ENCODE measurements at regions not wholly inside any gene's neighbourhood (a gene's known extent, or its start where the extent isn't known, plus 50 kb on each side); places are given as distances from the start of the nearest gene placed in this dataset.

DNA sequence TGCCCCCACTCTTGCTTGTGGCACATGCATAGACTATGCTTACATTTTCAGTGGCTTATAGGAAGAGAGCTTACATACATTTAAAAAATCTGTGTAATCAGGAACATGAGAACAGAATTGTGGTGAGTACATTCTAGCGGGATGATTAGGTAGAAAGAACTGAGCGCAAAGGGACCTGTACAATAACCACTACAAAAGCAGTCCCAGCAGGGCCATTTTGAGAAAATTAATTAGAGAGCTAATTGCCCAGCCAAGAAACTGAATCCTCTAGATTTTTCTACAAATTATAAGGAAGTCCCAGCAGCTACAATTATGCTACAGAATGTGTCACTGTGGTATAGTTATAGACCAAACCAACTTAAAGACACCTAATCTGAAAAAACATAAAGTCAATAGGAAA, 105.6 kb upstream of the TNFAIP3 start:
- no peak for DNase-seq

DNA sequence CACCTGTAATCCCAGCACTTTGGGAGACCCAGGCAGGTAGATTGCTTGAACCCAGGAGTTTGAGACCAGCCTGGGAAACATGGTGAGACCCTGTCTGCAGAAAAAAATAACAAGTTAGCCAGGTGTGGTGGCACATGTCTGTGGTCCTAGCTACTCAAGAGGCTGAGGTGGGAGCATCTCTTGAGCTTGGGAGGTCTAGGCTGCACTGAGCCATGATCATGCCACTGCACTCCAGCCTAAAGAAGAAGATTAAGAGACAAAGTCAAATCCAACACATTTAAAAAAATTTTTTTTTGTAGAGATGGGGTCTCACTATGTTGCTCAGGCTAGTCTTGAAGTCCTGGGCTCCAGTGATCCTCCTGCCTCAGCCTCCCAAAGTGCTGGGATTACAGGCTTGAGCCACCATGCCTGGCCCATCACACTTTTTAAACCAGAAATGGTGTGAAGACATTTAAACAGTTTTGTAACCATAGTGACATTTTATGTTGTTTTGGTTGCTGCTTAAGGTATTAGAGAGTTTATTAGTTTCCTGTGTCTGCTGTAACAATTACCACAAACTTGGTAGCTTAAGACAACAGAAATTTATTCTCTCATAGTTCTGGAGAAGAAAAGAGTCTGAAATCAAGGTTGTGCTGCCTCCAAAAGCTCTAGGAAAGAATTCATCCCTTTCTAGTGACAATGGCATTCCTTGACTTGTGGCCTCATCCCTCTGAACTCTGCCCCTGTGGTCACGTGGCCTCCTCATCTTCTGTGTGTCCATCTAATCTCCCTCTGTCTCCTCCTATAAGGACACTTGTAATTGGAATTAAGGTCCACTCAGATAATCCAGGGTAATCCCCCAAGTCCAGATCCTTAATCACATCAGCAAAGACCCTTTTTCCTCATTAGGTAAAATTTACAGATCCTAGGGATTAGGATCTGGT, 104.6 kb upstream of the TNFAIP3 start:
- no peak for DNase-seq

DNA sequence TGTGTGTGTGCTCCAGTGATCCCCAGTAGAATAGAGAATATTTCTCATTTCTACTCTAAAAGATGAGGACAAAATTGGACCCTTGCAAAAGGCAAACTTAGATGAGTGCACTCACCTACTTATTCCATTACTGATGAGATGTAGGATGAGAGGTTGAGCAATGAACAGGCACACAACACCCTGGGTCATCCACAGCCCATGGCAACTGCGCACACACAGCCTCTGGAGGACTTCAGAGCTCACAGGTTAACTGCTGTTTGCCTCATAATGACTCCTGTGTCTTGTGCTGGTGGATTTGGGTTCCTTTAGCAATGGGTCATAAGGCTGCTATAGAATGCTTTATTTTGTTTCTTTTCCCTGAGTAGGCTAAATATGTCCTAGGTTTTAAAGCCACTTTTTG, 103.6 kb upstream of the TNFAIP3 start:
- DNase-seq = no peak

DNA sequence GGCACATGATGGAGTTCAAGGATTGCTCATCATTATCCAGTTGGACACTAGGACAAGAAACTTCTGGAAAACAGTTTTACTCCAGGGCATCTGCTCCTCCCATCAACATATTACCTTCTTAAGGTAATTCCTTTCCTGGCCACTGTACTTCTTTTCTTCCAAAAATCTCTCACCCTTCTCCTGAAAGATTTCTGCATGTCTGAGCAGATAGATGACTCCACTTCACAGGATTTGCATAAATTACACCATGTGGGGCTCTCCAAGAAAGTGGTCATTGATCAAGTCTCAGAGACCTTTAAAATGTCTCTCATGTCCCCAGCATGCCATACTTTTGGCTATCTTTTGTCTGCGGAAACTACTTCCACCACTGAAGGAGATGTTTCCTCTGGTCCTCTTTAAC, 103.2 kb upstream of the TNFAIP3 start:
- DNase-seq = no peak

DNA sequence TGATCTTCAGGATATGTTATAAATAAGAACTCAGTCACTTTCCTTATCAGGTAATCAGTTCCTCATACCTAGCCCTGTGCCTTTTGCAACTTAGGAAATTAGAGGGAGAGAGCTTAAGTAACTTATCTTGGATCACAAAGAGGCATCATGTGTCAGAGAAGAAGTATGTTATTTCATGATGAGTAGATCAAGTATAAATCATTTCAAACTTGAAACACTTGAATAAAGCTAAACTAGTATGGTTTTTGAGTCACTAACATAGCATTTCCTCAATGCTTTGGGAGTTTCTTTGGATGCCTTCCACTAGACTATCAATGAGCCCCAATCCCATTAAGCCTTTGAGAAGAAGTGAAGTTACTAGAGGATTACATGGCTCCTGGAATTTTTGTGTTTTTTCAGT, 102.6 kb upstream of the TNFAIP3 start:
- no peak for DNase-seq

DNA sequence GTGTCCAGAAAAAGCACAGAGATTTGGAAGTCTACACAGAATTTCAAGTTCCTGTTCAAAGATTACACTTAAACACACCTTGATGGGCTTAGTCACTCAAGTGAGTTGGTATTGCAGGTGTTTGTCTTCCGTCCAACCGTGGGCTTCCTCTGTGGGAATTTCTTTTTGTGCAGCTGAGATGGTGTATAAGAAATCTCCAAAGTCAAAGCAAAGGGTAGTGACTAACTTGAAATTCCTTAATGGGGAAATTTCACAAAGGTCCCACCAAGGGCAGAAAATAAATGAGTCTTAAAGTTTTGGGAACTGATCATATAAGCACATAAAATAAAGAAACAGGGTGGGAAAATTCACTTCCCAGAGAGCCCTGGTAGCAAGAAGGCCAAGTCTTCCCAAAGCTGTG, 102.0 kb upstream of the TNFAIP3 start:
- DNase-seq = no peak

DNA sequence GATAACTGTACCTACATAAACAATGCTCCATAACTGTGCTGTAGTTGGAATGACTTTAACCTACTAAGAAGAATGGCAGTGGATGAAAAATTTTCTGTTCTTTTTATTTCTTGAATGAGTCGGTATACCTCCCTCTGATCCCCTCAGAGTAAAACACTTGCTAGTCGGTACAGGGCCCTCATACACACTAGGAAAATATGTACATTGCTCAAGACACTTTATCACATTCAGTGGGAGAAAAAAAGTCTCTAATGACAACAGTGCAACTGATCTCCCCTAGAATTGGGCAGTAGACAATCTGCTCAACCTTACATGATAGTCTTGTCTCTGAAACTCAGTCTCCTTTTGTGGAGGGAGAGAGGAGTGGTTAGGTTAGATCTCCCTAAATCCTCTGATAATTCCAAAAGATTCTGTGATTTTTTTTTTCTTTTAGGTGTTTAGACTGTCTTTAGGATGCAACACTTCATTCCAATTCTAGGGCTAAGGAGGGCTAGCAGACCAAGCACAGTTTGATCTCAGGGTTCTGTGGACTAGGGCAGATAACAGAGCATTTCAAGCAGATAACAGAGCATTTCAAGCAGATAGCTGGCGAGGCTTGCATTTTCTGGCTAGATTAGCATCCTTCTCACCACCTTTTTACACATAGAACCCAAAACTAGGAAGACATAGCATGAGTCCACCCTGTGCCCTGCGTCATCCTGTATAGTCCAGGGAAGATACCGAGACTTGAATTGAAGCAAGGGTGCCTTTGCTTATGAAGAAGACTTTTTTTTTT, 100.3 kb upstream of the TNFAIP3 start:
- no peak for DNase-seq

DNA sequence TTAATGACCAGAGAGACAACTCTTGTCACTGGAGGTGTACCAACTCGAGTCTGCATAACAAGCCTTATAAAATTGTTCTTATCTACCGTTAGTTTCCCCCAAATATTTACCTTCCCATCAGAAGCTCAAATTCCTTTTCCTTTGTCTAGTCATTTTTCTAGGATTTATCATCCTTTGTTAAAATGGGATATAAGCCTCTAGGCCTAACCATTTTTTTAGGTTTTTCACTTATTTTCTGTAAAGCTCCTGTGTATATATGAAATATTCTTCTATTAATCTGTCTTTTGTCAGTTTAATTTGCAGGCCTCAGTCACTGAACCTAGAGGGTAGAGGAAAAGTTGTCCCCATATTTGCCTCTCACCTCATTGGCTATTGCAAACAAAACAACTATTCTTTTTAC, 99.6 kb upstream of the TNFAIP3 start:
- no peak for DNase-seq

DNA sequence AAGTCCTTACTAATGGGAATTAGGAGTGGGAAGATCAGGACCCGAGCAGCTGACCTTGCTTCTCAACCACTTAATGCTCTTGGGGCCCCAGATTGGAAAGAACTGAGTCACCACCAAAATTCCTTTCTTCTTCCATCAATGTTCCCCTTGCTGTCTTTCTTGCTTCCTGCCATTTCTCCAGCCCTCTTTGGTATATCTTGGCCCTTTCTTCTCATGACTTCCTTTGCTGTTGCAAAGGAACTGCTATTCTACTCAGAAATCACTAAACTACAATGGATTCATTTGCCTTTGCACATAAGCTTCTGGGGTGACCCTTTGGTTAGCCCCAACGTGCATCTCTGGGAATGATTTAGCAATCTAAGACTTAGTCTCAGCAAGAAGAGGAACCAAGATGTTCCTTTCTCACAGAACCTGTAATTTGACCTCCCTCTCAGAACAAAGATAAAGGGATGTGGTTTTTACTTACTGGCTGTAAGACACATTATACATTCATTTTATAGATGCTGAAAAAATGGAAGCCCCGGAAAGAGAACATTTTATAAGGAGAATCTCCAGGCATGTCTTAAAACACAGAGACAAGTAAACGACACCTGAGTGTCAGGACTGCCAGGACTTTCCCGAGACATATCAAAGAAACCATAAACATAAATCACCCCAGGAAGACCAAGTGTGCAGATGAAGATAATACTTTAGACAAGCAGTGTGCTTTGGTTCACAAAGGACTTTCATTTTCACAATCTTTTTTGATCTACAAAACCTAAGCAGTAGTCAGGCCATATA, 99.0 kb upstream of the TNFAIP3 start:
- no peak for DNase-seq

DNA sequence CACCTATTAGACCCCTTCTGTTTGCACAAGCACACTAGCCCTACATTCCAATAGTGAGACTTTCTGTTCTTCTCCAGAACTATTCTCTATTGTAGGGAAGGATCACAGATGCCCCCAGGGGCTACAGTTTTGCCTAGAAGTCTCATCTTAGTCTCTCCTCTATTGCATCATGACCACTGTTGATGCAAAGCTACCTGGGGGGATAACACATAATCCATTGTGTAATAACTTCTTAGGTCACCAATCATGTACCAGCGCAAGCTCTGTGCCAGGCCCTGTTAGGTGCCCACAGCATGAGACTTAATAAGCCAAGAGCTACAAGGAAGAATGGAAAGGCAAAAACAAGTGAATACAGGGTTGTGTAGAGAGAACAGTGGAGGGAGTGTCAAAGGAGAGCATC, 98.1 kb upstream of the TNFAIP3 start:
- DNase-seq = no peak

DNA sequence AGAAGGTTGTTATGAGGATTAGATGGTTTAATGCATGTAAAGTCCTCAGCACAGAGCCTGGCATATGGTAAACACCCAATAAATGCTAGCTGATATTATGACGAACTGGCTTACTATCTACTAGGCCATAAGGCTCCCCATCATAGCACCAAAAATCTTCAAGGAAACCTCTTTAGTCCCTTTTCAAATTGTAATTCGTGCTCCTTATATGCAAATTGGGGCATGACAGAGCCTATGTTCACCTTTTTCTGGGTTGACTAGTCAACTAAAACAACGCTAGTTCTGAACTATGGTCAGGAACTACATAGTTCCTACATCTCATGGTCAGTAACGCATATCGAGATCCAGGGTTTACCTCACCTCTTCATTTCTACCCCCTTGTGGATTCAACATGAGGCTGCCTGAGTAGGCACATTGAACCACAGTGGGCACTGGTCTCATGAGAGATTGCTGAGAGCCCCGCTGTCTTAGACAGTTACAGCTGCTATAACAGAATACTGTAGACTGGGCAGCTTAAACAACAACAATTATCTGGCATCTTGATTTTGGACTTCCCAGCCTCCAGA, 97.2 kb upstream of the TNFAIP3 start:
- no peak for DNase-seq

DNA sequence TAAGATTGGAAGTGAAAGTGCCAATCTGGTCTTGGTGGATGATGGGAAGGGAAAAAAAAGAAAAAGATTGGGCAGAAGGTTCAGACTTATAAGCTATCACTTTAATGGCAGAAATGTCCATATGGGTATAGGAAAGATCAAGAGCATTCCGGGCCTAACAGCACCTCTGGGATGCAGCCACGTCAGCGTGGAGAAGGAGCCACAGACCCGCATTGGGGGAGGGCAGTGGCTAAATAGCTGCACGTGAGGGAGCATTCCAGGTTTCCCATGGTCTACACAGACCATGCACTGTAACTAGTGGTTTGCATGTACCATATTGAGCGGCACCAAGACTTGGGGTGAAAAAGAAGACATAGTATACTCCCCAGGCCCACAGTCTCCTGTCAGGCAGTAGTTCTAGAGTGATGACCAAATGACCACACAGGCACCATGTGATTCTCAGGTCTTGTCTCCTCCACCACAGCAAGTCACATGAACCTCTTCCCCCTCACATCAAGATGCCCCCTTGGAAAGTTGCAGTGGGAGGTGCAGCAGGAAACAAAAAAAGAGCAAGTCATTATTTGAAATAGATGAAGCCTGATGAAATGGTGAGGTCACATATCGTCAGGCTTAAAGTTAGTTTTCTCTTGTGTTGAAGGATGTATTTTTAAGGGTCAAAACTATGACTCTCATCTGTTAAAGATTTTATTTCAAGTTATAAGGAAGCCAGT, 94.4 kb upstream of the TNFAIP3 start:
- DNase-seq = no peak

DNA sequence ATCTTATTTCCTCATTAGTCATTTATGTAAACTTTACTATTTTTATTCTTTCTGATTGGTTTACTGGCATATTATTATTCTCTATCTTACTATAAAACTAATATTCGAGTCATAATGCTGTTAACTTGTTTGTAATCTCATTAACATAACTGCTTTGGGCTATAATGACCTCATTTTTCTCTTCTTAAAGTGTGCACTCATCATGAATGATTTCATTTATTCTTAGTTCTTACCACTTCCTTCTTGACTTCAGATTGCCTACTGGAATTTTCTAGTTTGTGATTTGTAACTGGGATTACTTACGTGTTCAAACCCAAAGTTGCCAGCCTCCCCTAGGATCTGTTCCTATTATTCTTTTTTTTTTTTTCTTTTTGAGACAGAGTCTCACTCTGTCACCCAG, 91.8 kb upstream of the TNFAIP3 start:
- no peak for DNase-seq

DNA sequence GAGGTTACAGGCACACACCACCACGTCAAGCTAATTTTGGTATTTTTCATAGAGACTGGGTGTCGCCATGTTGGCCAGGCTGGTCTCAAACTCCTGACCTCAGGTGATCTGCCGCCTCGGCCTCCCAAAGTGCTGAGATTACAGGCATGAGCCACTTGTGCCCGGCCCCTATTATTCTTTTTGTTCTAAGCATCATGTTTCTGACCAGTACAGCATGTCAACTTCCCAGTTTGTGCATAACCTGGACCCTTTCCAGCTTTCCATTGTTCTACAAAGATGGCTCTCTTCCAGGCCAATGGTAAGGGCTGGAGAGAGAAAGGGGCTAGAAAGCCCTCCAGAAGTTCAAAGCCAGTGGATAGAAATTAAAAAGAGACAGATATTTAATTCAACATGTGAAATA, 91.3 kb upstream of the TNFAIP3 start:
- no peak for DNase-seq

DNA sequence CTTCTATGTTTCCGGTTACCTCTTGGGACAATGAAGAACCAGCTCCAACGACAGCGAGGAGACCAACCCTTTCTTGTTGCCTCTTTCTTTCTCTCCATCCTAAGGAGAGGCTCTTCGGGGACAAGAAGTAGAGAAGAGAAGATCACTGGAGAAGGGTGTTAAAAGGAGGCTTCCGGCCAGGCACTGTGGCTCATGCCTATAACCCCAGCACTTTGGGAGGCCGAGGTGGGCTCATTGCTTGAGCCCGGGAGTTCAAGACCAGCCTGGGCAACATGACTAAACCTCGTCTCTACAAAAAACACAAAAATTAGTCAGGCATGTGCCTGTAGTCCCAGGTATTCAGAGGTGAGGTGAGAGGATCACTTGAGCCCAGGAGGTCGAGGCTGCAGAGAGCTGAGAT, 90.8 kb upstream of the TNFAIP3 start:
- DNase-seq = no peak

DNA sequence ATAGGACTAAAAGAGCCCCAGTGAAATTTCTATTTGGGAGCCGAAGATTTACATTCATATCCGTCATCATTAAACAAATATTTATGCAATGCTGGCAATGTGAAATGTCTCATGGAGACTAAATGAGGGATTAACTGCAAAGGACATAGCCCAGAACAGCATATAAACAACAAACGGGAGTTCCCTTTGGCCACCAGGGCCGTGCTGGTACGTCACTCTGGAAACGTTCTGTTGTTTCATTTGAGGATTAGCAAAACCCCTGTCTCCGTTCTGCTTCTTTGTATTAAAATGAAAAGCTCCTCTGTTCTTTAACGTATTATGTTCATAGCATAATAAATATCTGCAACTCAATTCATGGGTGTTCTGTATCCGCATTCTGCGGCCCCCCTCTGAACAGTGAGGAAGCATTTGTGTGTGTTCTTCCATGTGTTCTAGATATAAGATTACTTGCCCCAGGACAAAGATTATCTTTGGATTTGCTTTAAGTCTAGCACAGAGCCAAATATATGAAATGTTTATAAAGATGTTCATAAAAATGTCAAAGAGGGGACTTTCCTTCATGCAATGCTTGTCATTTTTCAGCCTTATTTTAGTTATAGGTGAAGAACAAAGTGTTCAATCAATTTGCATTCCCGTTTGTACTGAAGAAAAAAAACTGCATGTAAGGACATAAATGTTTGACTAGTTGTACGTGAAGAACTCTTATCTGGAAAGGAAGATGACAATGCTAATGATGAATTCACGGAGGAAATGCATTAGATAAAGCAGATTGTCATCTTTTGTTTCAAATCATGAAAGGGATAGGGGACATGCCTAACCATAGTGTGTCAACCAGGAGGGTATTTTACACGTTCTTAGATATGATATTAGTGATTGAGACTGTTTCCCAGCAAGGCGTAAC, 90.0 kb upstream of the TNFAIP3 start:
- DNase-seq = no peak

DNA sequence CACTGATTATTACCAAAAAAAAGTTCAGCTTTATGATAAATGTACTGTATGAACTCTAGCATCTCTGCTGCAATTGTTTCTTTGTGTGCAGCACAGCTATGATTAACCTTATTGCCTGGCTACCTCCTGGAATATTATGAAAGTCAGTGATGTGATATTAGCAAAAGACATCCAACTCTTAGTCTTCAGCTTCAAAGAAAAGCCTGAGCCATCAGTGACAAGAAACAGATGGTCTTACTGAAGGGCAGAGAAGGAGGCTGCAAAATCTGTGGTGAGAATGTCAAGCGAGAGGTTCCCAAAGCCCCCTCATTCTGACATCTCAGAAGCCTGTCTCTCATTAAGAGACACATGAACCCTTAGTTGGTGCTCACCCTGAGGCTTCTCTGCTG, 89.4 kb upstream of the TNFAIP3 start:
- no peak for DNase-seq

DNA sequence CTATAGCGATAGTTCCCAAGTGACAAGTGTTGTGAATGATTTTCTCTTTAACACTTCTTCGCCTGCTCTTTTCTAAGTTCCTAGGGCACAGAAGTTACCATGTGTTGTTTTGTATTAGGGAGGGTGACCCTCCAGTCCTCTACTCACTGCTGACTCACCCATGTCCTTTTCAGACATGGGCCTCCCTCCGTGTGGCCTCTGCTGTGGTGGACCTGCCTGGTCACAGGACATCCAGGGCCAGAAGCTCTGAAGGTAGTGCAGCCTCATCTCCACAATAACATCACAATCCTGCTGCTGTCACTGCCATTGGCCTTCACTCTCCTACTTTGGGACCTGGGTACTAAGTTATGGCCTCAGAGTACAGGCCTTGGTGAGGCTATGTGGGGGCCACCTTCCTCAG, 87.1 kb upstream of the TNFAIP3 start:
- DNase-seq = no peak

DNA sequence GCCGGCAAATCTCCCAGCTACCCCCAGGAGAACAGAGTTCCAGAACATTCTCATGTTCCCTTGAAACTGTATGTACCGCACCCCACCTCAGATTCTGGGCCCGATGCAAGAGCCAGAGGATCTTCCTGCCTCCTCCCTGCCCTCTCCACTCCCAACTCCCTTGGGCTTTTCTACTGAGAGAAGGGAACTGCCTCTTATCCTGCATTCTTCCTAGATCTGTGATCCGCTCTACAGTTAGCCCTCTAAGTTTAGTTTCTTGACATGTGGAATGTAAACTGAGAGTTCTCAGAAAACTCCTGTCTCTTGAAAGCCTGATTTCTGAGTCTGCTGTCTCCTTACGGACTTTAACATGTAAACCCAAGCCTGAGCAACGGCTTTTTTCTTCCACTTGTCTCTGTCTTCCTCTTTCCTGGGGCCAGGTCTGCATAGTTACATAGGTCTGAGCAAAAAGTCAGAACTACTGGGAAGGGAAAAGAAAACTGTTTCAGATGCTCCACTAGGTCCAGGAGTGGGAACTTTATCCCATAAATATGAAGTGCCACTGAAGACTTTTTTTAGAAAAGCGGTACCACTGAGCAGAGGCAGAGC, 86.5 kb upstream of the TNFAIP3 start:
- no peak for DNase-seq

DNA sequence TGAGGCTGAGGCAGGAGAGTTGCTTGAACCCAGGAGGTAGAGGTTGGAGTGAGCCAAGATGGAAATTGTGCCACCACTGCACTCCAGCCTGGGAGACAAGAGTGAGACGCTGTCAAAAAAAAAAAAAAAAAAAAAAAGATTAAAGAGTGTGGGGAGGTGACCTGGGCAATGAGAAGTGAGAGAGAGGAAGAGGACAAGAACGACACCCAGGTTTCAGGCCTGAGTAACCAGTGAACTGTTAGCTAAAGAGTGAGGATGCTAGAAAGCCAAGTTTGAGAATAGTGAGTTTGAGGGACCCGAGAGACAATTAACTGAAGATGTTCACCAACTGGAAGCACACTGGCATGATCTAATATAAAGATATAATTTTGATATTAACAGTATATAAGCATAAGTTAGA, 85.4 kb upstream of the TNFAIP3 start:
- no peak for DNase-seq

Measured in right kidney (tissue), 1 donor.